Heart left ventricle (tissue), 13 donors: ENCODE measurements at regions not wholly inside any gene's neighbourhood (a gene's known extent, or its start where the extent isn't known, plus 50 kb on each side); places are given as distances from the start of the nearest gene placed in this dataset.

Experiments
- POLR2A ChIP-seq, 2 donors: fragments of 450-650 bp; IDR thresholded peaks; one replicate each; pipeline ENCODE4 v1.6.1; 2017; ENCODE audit warnings: antibody characterized with exemption in 2 of 2, mild to moderate bottlenecking in 2 of 2, moderate library complexity in 2 of 2
- TF ChIP-seq, protein P1 (sequence below), 12 donors: fragments of 200-600 bp; sonication (generic) in 4 of 12; IDR thresholded peaks; one replicate each; pipeline versions ENCODE4 v1.5.0 to v1.8.0; 2018 to 2022; ENCODE audit warnings: antibody characterized with exemption in 12 of 12, mild to moderate bottlenecking in 5 of 12
- donor health status: ischemic (EF 13 %, LVEDD 7.1; RV severe dilation, severe dysfunction).
- donor health status: DM: no; HTN: yes; CAD: no.
- donor health status: DM: no; HTN: no; CAD: no.
- donor health status: ischemic (EF 25% LVEDD 6.9; RV normal size, moderate dysfunction).
- donor health status: ischemic (EF 25% LVEDD 5.7; RV mildly dilated, moderate dysfunction).
- donor health status: ischemic (EF 35%, LVEDD 5.7; RV mildly dilated, moderate dysfunction).
- donor health status: nonischemic (EF 11% LVEDD 7.7; RV severe dilation, severe dysfunction).
- donor health status: DM: yes; HTN: yes; CAD: no.
- donor health status: PGD.
- donor health status: ischemic (EF 29% LVEDD 5.4; RV normal size, mild dysfunction).
- donor health status: nonischemic (EF 23%, LVEDD 6.1; RV moderate dilation, normal function).

DNA sequence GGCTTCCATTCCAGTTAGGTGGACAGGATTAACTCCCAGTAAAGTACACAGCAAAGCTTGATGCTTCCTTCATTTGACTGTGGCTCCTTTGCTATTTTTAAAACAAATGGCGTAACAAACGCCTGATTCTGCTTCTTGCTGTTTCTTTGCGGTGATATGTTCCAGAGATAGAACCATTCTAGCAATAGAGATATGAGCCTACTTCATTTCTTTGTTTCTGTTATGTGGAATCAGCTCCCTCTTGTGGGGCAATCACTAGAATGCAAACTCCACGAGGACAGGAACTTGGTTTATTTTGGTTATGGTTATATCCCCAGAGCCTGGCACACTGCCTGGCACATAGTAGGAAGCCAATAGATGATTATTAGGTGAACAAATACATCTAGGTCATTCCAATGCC is 122.6 kb upstream of the SLC6A11 start:
- TF ChIP-seq POLR2A (IDR thresholded peaks at IDR 0.05): no peak
- TF ChIP-seq, protein P1, sequence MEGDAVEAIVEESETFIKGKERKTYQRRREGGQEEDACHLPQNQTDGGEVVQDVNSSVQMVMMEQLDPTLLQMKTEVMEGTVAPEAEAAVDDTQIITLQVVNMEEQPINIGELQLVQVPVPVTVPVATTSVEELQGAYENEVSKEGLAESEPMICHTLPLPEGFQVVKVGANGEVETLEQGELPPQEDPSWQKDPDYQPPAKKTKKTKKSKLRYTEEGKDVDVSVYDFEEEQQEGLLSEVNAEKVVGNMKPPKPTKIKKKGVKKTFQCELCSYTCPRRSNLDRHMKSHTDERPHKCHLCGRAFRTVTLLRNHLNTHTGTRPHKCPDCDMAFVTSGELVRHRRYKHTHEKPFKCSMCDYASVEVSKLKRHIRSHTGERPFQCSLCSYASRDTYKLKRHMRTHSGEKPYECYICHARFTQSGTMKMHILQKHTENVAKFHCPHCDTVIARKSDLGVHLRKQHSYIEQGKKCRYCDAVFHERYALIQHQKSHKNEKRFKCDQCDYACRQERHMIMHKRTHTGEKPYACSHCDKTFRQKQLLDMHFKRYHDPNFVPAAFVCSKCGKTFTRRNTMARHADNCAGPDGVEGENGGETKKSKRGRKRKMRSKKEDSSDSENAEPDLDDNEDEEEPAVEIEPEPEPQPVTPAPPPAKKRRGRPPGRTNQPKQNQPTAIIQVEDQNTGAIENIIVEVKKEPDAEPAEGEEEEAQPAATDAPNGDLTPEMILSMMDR (IDR thresholded peaks at IDR 0.05): peak in 8 of 12 donors; percentile 13 to 43 (median 30)
